Activated CD8-positive, alpha-beta memory T cell treated with anti-CD3 and anti-CD28 coated beads, Interleukin-2, amount 50 U/mL, for 48 hours (primary cell): ENCODE measurements at regions not wholly inside any gene's neighbourhood (a gene's known extent, or its start where the extent isn't known, plus 50 kb on each side); places are given as distances from the start of the nearest gene placed in this dataset.
"Not testable (repeated sequence)": the region's sequence is repeated elsewhere in the genome, so short reads cannot be mapped to it uniquely, and the experiment has no call there.

Experiments
- DNase-seq: peaks from one replicate; pipeline ENCODE4 v3.0.0-alpha.2; 2020

- DNase-seq: no peak
Observed at GRCh38 chr10:23885853-23886252, 323.1 kb upstream of the KIAA1217 start.

DNA sequence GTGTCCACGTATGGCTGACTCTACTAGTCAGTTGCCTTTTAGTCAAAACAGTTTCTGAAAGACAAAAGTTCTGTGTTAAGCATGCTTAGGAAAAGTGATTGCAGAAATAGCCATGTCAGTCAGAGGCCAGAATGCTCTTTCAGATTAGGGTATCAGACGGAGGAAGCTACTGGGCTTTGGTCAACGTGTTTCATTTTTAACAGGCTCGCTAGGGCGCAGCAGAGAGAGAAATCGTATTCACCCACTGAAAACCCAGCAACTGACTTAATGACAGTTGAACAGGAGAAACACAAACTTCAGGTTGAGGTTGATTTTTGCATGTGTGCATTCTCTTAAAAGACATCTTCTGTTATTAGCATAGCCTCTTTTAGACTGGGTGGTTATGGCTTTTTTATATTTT is 322.6 kb upstream of the KIAA1217 start:
- DNase-seq: no peak

GRCh38 chr10:23891301-23891700 is 317.6 kb upstream of the KIAA1217 start:
- DNase-seq: no peak

DNA sequence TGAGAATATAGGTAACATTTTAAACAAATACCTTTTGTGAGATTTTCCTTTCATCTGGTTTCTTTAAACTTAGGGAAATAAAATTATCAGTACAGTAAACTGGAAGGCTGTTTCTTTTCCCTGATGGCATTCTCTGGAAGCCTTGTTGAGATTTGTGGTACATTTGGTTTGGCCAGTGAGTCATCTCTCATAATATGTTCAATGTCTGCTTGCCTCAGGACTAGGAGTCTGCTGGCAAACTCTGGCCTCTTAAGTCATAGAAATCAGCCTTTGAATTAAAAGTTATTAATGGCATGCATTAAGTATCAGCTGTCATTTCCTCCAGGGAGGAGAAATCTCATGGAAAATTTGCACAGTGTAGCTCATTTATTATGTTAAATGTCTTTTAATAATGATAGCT is 316.6 kb upstream of the KIAA1217 start:
- DNase-seq: no peak

GRCh38 chr10:23897267-23897666 is 311.7 kb upstream of the KIAA1217 start:
- no peak for DNase-seq

DNA sequence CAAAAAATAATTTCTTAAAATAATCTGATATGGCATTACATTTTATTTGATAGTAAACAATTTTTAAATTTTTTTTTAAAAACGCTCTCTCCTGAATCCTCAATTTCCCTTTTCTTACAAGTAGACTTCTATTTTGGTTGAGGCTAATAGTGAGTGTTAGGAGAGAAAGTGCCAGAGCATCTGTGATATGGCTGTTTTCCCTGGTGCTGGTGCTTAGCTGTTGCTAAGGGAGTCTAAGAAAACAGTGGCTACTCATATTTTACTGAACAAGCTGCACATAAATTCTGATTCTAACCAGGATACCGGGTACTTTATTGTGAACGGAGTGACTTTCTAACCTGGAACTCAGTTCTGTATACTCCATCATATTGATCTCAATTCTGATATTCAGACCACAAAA is 311.1 kb upstream of the KIAA1217 start:
- no peak for DNase-seq

GRCh38 chr10:23899166-23899565 is 309.8 kb upstream of the KIAA1217 start:
- no peak for DNase-seq

GRCh38 chr10:23910291-23910690 is 298.6 kb upstream of the KIAA1217 start:
- DNase-seq: no peak

DNA sequence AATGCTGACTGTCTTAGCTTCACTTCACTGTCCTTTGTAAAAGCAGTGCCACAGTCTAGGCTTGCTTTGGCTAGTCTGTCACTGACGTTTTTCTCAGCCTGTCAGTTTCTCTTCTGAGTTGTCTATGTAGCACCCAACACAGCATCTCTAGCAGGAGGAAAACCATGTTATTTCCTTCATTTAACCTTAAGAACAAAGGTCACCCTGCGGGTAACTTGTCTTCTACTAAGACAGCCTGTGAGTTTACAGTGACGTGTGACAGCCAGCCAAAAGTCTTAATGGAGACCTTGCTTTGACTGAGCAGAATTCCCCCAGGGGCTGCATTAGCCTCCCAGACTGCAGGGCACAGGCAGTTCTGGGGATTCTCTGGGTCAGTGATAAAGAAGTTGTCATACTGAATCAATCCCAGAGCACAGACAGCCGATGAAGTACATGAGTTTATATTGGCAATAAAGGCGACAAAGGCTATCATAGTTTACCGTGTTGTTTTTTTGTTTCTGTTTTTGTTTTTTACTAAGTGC is 296.0 kb upstream of the KIAA1217 start:
- no peak for DNase-seq

GRCh38 chr10:23914641-23915040 is 294.3 kb upstream of the KIAA1217 start:
- DNase-seq: no peak

DNA sequence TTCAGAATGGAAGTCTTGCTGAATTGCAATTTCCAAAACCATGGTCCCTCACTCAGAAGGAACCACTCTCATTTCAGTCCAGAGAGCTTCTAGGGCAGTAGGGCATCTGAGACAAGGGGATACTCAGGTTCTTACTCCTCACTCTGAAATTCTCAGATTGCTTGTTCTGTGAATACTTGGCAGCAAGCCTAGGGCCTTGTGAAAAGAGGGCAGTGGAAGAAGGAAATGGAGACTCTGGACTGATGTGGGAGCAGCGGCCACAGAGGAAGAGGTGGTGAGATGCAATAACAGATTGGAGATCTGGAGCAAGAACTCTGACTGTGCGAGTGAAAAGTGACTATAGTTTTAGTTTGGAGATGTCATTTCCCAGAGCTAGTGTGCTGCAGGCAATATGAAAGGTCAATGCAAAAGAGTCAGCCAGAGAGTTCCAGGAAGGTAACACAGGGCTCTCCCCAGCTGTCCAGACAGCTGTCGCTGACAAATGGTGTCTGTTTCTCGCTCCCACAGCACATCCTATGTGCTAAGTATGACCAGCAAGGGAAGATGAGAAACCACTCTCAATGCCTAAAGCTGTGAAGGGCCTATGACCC is 291.6 kb upstream of the KIAA1217 start:
- no peak for DNase-seq

DNA sequence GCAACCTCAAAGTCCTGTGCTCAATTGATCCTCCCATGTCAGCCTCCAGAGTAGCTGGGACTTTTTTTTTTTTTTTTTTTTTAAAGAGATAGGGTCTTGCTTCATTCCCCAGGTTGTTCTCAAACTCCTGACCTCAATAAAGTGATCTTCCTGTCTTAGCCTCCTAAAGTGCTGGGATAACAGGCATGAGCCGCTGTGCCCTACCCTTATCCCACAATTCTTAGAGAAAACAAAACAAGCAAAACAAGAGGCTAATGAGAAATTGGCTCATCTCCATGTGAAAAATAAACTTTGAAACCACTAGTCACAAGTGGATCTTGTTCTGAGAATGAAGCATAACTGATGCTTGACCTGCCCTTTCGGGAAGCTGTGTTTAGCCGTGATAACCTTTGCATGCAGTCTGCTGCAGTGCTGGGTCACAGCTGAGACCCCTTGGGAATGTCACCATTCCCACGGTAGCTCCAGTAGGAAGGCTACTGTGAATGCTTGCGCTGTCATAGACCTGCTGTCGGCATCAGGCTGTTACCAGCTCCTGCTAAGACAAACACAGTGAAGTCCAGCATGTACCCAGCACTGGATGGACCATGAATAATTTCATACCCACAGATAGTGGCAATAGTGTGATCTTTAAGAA is 290.7 kb upstream of the KIAA1217 start:
- DNase-seq: no peak

- DNase-seq: no peak
Observed at GRCh38 chr10:23918839-23919238, 290.1 kb upstream of the KIAA1217 start.

DNA sequence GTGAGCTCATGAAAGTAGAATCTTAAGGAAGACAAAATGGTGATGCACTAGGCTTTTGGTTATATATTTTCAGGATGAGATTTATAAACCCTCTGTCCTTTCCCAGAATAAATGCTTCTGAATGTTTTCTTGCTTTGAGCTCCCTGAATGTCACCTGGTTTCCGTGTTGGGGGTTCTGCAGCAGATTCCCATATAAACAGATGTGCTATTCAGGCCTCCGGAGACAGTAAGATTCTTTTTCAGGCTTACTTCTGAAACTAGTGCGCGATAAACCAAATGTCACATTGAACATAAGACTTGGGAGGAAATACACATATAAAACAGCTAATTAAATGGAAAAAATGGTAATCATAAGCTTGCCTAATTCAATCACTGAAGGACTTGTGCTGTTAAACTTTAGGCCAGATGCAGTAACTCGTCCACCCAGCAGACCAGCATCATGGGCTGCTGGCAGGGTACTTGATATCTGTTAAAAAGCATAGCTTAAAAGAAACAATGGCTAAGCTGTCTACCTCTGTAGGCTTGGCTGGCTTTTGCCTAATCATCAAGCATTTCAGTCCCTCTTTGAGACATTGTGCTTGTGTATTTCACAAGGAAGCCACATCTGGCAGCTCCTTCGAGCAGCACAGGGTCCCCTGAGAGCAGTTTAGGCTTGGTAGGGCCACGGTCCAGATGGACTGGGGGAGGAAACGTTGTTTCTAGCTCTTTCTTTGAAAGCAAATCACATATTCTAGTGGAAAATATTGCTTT is 281.2 kb upstream of the KIAA1217 start:
- DNase-seq: no peak

- DNase-seq: not testable (repeated sequence)
Observed at GRCh38 chr10:23934023-23934422, 274.9 kb upstream of the KIAA1217 start.

GRCh38 chr10:23945845-23946244 is 263.1 kb upstream of the KIAA1217 start:
- no peak for DNase-seq

GRCh38 chr10:23951841-23952240 is 257.1 kb upstream of the KIAA1217 start:
- DNase-seq: no peak

DNA sequence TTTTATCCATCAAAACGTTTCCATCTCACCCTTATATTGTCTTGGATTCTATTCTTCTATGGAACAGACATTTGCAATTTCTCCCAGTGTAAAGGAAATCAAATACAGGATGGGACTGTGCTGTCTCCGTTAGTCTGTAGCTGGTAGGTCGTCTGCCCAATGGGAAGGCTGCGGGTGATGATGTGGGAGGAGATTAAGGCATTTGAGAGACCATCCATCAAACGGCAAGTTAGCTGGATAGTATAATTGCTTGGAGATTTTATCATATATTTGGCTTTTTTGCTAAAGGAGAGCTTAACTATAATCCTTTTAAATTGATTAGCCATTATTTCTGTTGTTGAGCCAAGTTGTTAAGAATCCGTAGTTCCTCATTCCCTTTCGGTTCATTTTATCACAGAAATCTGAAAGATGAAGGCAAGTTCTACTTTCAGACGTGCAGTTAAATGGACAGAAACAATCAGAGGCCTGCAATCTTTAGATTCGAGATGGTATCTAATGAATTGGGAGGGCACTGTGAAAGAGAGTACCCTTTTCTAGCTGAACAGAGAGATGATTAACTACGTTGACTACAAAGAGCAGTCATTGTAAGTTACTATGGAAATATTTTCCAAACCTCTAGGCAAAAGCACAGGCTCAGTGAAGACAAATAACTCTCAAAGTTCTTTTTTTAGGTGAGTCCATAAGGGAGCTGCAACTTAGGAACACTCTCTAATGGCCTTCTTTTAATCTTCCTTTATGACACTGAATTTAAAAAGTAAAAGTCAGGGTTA is 253.3 kb upstream of the KIAA1217 start:
- no peak for DNase-seq

GRCh38 chr10:23965123-23965522 is 243.8 kb upstream of the KIAA1217 start:
- DNase-seq: no peak

DNA sequence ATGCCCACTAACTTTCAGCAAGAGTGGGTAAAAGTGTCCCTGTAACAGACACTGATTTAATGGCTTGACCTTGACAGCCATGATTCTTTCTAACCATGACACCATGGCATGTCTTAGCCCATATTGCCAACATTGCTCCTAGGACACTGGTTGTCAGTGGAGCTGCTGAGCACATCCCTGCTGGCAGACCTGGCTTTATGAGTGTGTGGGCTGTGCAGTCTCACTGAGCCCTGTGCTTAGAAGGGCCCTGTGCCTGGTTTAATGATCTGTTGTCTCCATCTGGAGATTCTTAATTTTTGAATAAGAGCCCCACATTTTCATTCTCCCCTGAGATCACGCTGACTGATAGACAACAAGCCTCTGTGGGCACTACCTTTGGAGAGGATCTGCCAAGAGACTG is 243.1 kb upstream of the KIAA1217 start:
- DNase-seq: no peak

DNA sequence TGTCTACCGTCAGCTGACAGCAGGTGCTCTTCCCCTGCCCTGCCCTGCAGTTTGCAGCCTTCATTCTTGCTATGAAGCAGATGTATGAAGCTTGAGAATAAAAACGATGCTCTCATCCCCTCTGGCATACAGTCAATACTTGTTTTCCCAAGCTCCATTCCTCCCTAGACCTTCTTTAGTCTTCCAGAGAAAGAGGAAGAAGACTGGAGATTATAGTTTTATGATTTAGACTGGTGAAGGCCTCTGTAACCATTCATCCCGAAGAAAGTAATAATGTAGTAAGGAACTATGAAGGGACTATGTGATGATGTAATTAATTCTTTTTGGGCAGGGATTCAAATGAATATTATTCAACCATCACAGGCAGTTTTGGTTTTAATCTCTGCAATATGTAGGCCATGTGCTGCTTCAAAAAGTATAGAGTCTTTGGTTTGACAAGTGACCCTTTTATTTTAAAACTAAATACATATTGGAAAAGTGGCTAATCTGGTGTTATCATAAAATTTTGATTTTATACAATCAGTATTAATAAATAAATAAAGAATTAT is 242.4 kb upstream of the KIAA1217 start:
- DNase-seq: no peak

DNA sequence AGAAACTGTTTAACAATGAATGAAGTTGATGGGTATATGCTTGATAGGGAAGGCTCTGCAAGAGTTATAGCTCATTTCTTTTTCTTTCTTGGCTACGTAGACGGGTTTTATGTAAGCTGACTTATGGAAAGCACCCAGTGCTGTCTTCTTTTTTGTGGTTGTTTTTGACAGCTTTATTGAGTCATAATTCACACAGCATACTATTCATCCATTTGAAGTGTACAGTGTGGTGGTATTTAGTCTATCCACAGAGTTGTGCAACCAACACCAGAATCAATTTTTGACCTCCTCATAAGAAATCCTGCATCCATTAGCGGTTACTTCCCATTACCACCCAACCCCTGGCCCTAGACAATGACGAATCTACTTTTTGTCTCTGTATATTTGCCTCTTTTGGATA is 240.6 kb upstream of the KIAA1217 start:
- DNase-seq: no peak

- DNase-seq: no peak
Observed at GRCh38 chr10:23974746-23975272, 234.1 kb upstream of the KIAA1217 start.
